Ascending aorta (tissue), 2 donors: ENCODE measurements at regions not wholly inside any gene's neighbourhood (a gene's known extent, or its start where the extent isn't known, plus 50 kb on each side); places are given as distances from the start of the nearest gene placed in this dataset.

Experiments used
- DNase-seq, 2 donors: peaks; one replicate each; pipeline ENCODE4 v3.0.0-alpha.2; 2019; ENCODE audit warnings: low spot score in 2 of 2
- H3K27ac ChIP-seq, 2 donors: fragments of 200-600 bp; sonication (generic); one replicate each; pipeline ENCODE4 v1.5.1; 2016 to 2017; ENCODE audit warnings: mild to moderate bottlenecking in 1 of 2
- H3K27me3 ChIP-seq: fragments of 200-600 bp; sonication (generic); one replicate; pipeline ENCODE4 v1.5.1; 2017
- H3K36me3 ChIP-seq, 2 donors: fragments of 200-600 bp; sonication (generic); one replicate each; pipeline ENCODE4 v1.5.1; 2016
- H3K4me1 ChIP-seq, 2 donors: fragments of 200-600 bp; sonication (generic); one replicate each; pipeline ENCODE4 v1.5.1; 2016 to 2017; ENCODE audit warnings: mild to moderate bottlenecking in 1 of 2
- H3K4me3 ChIP-seq, 2 donors: fragments of 200-600 bp; sonication (generic); one replicate each; pipeline ENCODE4 v1.5.1; 2016 to 2017; ENCODE audit warnings: mild to moderate bottlenecking in 1 of 2
- H3K9me3 ChIP-seq, 2 donors: fragments of 200-600 bp; sonication (generic); one replicate each; pipeline ENCODE4 v1.5.1; 2016
- CTCF ChIP-seq, 3 experiments: fragments of 200-600 bp in 2 of 3; fragments of 450-650 bp in 1 of 3; sonication (generic) in 2 of 3; IDR thresholded peaks; one replicate each; pipeline ENCODE4 v1.5.1; 2016 to 2019; ENCODE audit warnings: antibody characterized with exemption in 3 of 3, mild to moderate bottlenecking in 1 of 3, moderate library complexity in 1 of 3
- intact Hi-C: fragments of 100-400 bp; cut with DNase I; formaldehyde crosslinking; loops from one replicate; pipeline ENCODE4 v1.15.1; 2023

- TF ChIP-seq CTCF (IDR thresholded peaks at IDR 0.05) = peak; percentile 35 to 54 (median 48)
- no peaks in the 10 kb centered on the region for H3K4me1 ChIP-seq
- H3K36me3 ChIP-seq = no peaks in the 10 kb centered on the region
- H3K27me3 ChIP-seq = no peaks in the 10 kb centered on the region
- no peak overlapping the region for H3K4me3 ChIP-seq
- no peaks in the 10 kb centered on the region for H3K9me3 ChIP-seq
- peak in 1 of 2 donors; percentile 70 for DNase-seq
- no peak overlapping the region for H3K27ac ChIP-seq
- intact Hi-C loops = loop anchor here (10.0 kb wide), 1 partner anchor 700 kb away; the partner anchor contains the start of gene SETBP1
These were observed 230.9 kb upstream of the SLC14A2 start for GRCh38 chr18:45384137-45384961.

- H3K27me3 ChIP-seq = no peaks in the 10 kb centered on the region
- H3K9me3 ChIP-seq = no peaks in the 10 kb centered on the region
- no peak for DNase-seq
- H3K36me3 ChIP-seq = no peaks in the 10 kb centered on the region
- no peak overlapping the region for H3K27ac ChIP-seq
- TF ChIP-seq CTCF (IDR thresholded peaks at IDR 0.05) = no peak
- no peak overlapping the region for H3K4me3 ChIP-seq
- intact Hi-C loops = loop anchor here (10.0 kb wide), 1 partner anchor 700 kb away; the partner anchor contains the start of gene SETBP1
- no peaks in the 10 kb centered on the region for H3K4me1 ChIP-seq
These were observed 230.3 kb upstream of the SLC14A2 start for GRCh38 chr18:45384962-45385315.

- Histone ChIP-seq H3K36me3 (no peaks in the 10 kb centered on the region), H3K4me1 (no peaks in the 10 kb centered on the region), H3K27me3 (no peaks in the 10 kb centered on the region), H3K9me3 (no peaks in the 10 kb centered on the region), H3K4me3 (no peak overlapping the region), H3K27ac (no peak overlapping the region)
- peak in 1 of 3 experiments; percentile 31 for TF ChIP-seq CTCF (IDR thresholded peaks at IDR 0.05)
- DNase-seq = no peak
- intact Hi-C loops = loop anchor here (10.0 kb wide), 1 partner anchor 701 kb away; the partner anchor contains the start of gene SETBP1
These were observed 229.1 kb upstream of the SLC14A2 start for GRCh38 chr18:45386041-45386655.

- Histone ChIP-seq H3K27me3 (no peaks in the 10 kb centered on the region), H3K9me3 (no peaks in the 10 kb centered on the region), H3K4me3 (no peak overlapping the region), H3K4me1 (no peaks in the 10 kb centered on the region), H3K27ac (no peak overlapping the region), H3K36me3 (no peaks in the 10 kb centered on the region)
- DNase-seq = no peak
- no peak for TF ChIP-seq CTCF (IDR thresholded peaks at IDR 0.05)
- intact Hi-C loops = loop anchor here (10.0 kb wide), 1 partner anchor 702 kb away; the partner anchor contains the start of gene SETBP1
These were observed 228.0 kb upstream of the SLC14A2 start for GRCh38 chr18:45387229-45387628.

- no peak overlapping the region for H3K4me3 ChIP-seq
- intact Hi-C loops = no loop called here
- no peak overlapping the region for H3K27ac ChIP-seq
- H3K36me3 ChIP-seq = no peaks in the 10 kb centered on the region
- no peaks in the 10 kb centered on the region for H3K4me1 ChIP-seq
- no peak for DNase-seq
- TF ChIP-seq CTCF (IDR thresholded peaks at IDR 0.05) = no peak
- H3K9me3 ChIP-seq = no peaks in the 10 kb centered on the region
- H3K27me3 ChIP-seq = no peaks in the 10 kb centered on the region
These were observed 216.8 kb upstream of the SLC14A2 start for GRCh38 chr18:45398448-45398847.
